ENCODE measurements at regions not wholly inside any gene's neighbourhood (a gene's known extent, or its start where the extent isn't known, plus 50 kb on each side); places are given as distances from the start of the nearest gene placed in this dataset.

- no peaks in the 10 kb centered on the region for H3K4me1 ChIP-seq (ENCODE audit: insufficient read depth, insufficient read length)
- no peak overlapping the region for H3K4me3 ChIP-seq (ENCODE audit: insufficient read length, low read depth)
- H3K9me3 ChIP-seq (ENCODE audit: insufficient read depth, low read length), result no peaks in the 10 kb centered on the region
- H3K9ac ChIP-seq (ENCODE audit: insufficient read length, low read depth), result no peak overlapping the region
- H3K27me3 ChIP-seq (ENCODE audit: insufficient read depth, insufficient read length), result no peaks in the 10 kb centered on the region
- no peaks in the 10 kb centered on the region for H3K36me3 ChIP-seq (ENCODE audit: insufficient read depth, insufficient read length, low read length)
- no peak for DNase-seq (ENCODE audit: low read depth, low spot score)
- TF ChIP-seq ZNF274 (IDR thresholded peaks at IDR 0.05; ENCODE audit: low read depth, low read length), result no peak
- TF ChIP-seq SUZ12 (IDR thresholded peaks at IDR 0.05; ENCODE audit: extremely low read depth, insufficient read depth, insufficient read length), result no peak
- TF ChIP-seq YY1 (IDR thresholded peaks at IDR 0.05; ENCODE audit: insufficient read depth, insufficient read length), result no peak
These were observed 215.4 kb downstream of the UACA start for GRCh38 chr15:70547846-70548487.

DNA sequence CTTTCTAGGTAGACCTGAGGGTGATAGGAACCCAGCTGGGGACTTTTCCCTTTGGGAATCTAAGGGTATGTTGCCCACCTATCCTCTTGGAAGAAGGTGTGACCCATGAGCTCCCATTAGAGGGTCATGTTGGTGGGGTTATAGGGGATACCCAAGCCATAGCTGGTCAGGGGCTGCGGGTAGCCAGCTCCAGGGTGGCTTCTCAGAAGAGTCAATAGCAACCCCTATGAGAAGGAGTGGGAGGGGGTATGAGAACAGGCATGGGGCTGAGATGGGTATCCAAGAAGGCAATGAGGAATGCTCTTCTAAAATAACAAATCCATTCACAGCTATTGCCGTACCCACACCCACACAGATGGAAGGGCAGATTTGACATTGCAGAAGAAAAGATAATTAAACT lies 217.8 kb downstream of the UACA start:
- Histone ChIP-seq H3K27me3 (ENCODE audit: insufficient read depth, insufficient read length) (no peaks in the 10 kb centered on the region), H3K9me3 (ENCODE audit: insufficient read depth, low read length) (no peaks in the 10 kb centered on the region), H3K36me3 (ENCODE audit: insufficient read depth, insufficient read length, low read length) (no peaks in the 10 kb centered on the region), H3K4me3 (ENCODE audit: insufficient read length, low read depth) (no peak overlapping the region), H3K9ac (ENCODE audit: insufficient read length, low read depth) (no peak overlapping the region), H3K4me1 (ENCODE audit: insufficient read depth, insufficient read length) (peaks cover 3% of the 10 kb centered on the region)
- TF ChIP-seq SUZ12 (IDR thresholded peaks at IDR 0.05; ENCODE audit: extremely low read depth, insufficient read depth, insufficient read length), result no peak
- no peak for TF ChIP-seq ZNF274 (IDR thresholded peaks at IDR 0.05; ENCODE audit: low read depth, low read length)
- TF ChIP-seq YY1 (IDR thresholded peaks at IDR 0.05; ENCODE audit: insufficient read depth, insufficient read length), result no peak
- DNase-seq (ENCODE audit: low read depth, low spot score), result no peak

GRCh38 chr15:70541511-70541910 lies 221.8 kb downstream of the UACA start:
- Histone ChIP-seq H3K36me3 (ENCODE audit: insufficient read depth, insufficient read length, low read length) (no peaks in the 10 kb centered on the region), H3K27me3 (ENCODE audit: insufficient read depth, insufficient read length) (no peaks in the 10 kb centered on the region), H3K4me1 (ENCODE audit: insufficient read depth, insufficient read length) (peaks cover 3% of the 10 kb centered on the region), H3K4me3 (ENCODE audit: insufficient read length, low read depth) (no peak overlapping the region), H3K9me3 (ENCODE audit: insufficient read depth, low read length) (no peaks in the 10 kb centered on the region), H3K9ac (ENCODE audit: insufficient read length, low read depth) (no peak overlapping the region)
- no peak for DNase-seq (ENCODE audit: low read depth, low spot score)
- no peak for TF ChIP-seq YY1 (IDR thresholded peaks at IDR 0.05; ENCODE audit: insufficient read depth, insufficient read length)
- TF ChIP-seq SUZ12 (IDR thresholded peaks at IDR 0.05; ENCODE audit: extremely low read depth, insufficient read depth, insufficient read length), result no peak
- TF ChIP-seq ZNF274 (IDR thresholded peaks at IDR 0.05; ENCODE audit: low read depth, low read length), result no peak

DNA sequence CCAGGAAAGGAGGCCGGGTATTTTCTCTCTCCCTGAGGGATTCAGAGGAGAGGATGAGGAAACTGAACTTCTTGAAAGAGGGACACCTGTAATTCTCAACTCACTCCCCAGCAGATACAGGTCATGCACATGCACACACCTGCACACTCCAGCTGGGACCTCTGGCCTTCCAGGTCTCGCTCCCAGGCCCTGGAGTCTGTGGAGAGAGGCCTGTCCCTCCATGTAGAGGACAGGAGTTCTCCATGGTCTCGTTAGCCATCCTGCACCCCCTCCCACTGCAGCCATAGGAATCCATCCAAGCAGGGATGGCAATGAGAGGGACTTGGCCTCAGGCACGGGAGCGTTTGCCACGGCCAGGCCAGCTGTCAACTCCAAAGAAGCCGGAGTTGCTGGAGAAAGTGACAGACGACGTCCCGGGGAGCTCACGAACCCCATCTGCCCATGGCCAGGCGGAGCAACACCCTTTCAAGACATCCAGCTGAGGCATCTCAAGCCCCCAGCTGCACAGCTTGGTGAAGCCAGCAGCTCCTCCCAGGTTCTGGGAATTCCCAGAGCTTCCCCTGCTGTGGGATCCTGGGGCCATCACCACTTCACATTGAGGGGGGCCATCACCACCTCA lies 223.3 kb downstream of the UACA start:
- Histone ChIP-seq H3K36me3 (ENCODE audit: insufficient read depth, insufficient read length, low read length) (no peaks in the 10 kb centered on the region), H3K4me1 (ENCODE audit: insufficient read depth, insufficient read length) (peaks cover 9% of the 10 kb centered on the region), H3K9ac (ENCODE audit: insufficient read length, low read depth) (no peak overlapping the region), H3K9me3 (ENCODE audit: insufficient read depth, low read length) (no peaks in the 10 kb centered on the region), H3K4me3 (ENCODE audit: insufficient read length, low read depth) (no peak overlapping the region), H3K27me3 (ENCODE audit: insufficient read depth, insufficient read length) (no peaks in the 10 kb centered on the region)
- TF ChIP-seq SUZ12 (IDR thresholded peaks at IDR 0.05; ENCODE audit: extremely low read depth, insufficient read depth, insufficient read length), result no peak
- TF ChIP-seq ZNF274 (IDR thresholded peaks at IDR 0.05; ENCODE audit: low read depth, low read length), result no peak
- TF ChIP-seq YY1 (IDR thresholded peaks at IDR 0.05; ENCODE audit: insufficient read depth, insufficient read length), result no peak
- no peak for DNase-seq (ENCODE audit: low read depth, low spot score)

DNA sequence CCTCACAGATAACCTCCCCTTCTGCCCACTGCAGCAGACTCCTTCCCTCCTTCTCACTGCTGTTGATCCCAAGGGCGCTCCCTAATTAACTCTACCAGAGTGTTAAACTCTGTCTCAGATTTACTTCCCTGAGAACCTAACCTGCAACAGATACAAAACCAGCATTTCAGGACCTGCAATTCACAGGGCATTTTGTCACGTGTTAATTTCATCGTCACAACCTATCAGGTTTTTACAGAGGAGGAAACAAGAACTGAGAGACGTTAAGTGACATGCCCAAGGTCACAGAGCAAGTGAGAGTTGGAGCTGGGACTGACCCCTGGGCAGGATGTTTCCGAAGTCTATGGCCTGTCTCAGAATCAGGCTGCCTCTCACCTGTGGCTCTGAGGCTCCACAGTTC lies 223.9 kb downstream of the UACA start:
- H3K4me1 ChIP-seq (ENCODE audit: insufficient read depth, insufficient read length), result peaks cover 9% of the 10 kb centered on the region
- no peaks in the 10 kb centered on the region for H3K9me3 ChIP-seq (ENCODE audit: insufficient read depth, low read length)
- H3K36me3 ChIP-seq (ENCODE audit: insufficient read depth, insufficient read length, low read length), result no peaks in the 10 kb centered on the region
- DNase-seq (ENCODE audit: low read depth, low spot score), result no peak
- no peaks in the 10 kb centered on the region for H3K27me3 ChIP-seq (ENCODE audit: insufficient read depth, insufficient read length)
- H3K9ac ChIP-seq (ENCODE audit: insufficient read length, low read depth), result no peak overlapping the region
- TF ChIP-seq YY1 (IDR thresholded peaks at IDR 0.05; ENCODE audit: insufficient read depth, insufficient read length) (no peak), ZNF274 (IDR thresholded peaks at IDR 0.05; ENCODE audit: low read depth, low read length) (no peak), SUZ12 (IDR thresholded peaks at IDR 0.05; ENCODE audit: extremely low read depth, insufficient read depth, insufficient read length) (no peak)
- no peak overlapping the region for H3K4me3 ChIP-seq (ENCODE audit: insufficient read length, low read depth)

- TF ChIP-seq ZNF274 (IDR thresholded peaks at IDR 0.05; ENCODE audit: low read depth, low read length) (no peak), SUZ12 (IDR thresholded peaks at IDR 0.05; ENCODE audit: extremely low read depth, insufficient read depth, insufficient read length) (no peak), YY1 (IDR thresholded peaks at IDR 0.05; ENCODE audit: insufficient read depth, insufficient read length) (no peak)
- no peak overlapping the region for H3K9ac ChIP-seq (ENCODE audit: insufficient read length, low read depth)
- no peaks in the 10 kb centered on the region for H3K36me3 ChIP-seq (ENCODE audit: insufficient read depth, insufficient read length, low read length)
- H3K4me1 ChIP-seq (ENCODE audit: insufficient read depth, insufficient read length), result peaks cover 9% of the 10 kb centered on the region
- H3K4me3 ChIP-seq (ENCODE audit: insufficient read length, low read depth), result no peak overlapping the region
- no peaks in the 10 kb centered on the region for H3K9me3 ChIP-seq (ENCODE audit: insufficient read depth, low read length)
- no peaks in the 10 kb centered on the region for H3K27me3 ChIP-seq (ENCODE audit: insufficient read depth, insufficient read length)
- DNase-seq (ENCODE audit: low read depth, low spot score), result no peak
These were observed 225.1 kb downstream of the UACA start for GRCh38 chr15:70538278-70538677.

- DNase-seq (ENCODE audit: low read depth, low spot score), result no peak
- H3K9ac ChIP-seq (ENCODE audit: insufficient read length, low read depth), result no peak overlapping the region
- H3K4me3 ChIP-seq (ENCODE audit: insufficient read length, low read depth), result no peak overlapping the region
- no peaks in the 10 kb centered on the region for H3K27me3 ChIP-seq (ENCODE audit: insufficient read depth, insufficient read length)
- H3K4me1 ChIP-seq (ENCODE audit: insufficient read depth, insufficient read length), result peaks cover 6% of the 10 kb centered on the region
- no peaks in the 10 kb centered on the region for H3K9me3 ChIP-seq (ENCODE audit: insufficient read depth, low read length)
- TF ChIP-seq YY1 (IDR thresholded peaks at IDR 0.05; ENCODE audit: insufficient read depth, insufficient read length) (no peak), ZNF274 (IDR thresholded peaks at IDR 0.05; ENCODE audit: low read depth, low read length) (no peak), SUZ12 (IDR thresholded peaks at IDR 0.05; ENCODE audit: extremely low read depth, insufficient read depth, insufficient read length) (no peak)
- H3K36me3 ChIP-seq (ENCODE audit: insufficient read depth, insufficient read length, low read length), result no peaks in the 10 kb centered on the region
These were observed 227.4 kb downstream of the UACA start for GRCh38 chr15:70535955-70536338.

Measured in NT2/D1 (cell line).